Psoas muscle (tissue), 7 donors: ENCODE measurements at regions not wholly inside any gene's neighbourhood (a gene's known extent, or its start where the extent isn't known, plus 50 kb on each side); places are given as distances from the start of the nearest gene placed in this dataset.

Source experiments
- ATAC-seq, 4 donors: fragments of 200-7000 bp; cut with Tn5 transposase; one replicate each; pipeline ENCODE4 v1.9.1; 2020; ENCODE audit warnings: moderate library complexity in 3 of 4, mild to moderate bottlenecking in 2 of 4
- DNase-seq, 2 donors: peaks; one replicate each; pipeline ENCODE4 v3.0.0-alpha.2; 2020
- H3K27ac ChIP-seq: fragments of 200-600 bp; one replicate; pipeline ENCODE4 v1.8.0; 2022
- H3K27me3 ChIP-seq, 3 donors: fragments of 200-600 bp in 1 of 3; one replicate each; pipeline versions ENCODE4 v1.6.1 to v1.8.0; 2013 to 2022; ENCODE audit warnings: low read length in 2 of 3, mild to moderate bottlenecking in 2 of 3, moderate library complexity in 1 of 3; ENCODE audit not compliant: insufficient read depth in 3 of 3
- H3K36me3 ChIP-seq, 2 donors: fragments of 200-600 bp in 1 of 2; one replicate each; pipeline versions ENCODE4 v1.6.1 to v1.8.0; 2013 to 2022; ENCODE audit warnings: low read depth in 1 of 2, mild to moderate bottlenecking in 1 of 2, moderate library complexity in 1 of 2; ENCODE audit not compliant: insufficient read depth in 1 of 2
- H3K4me1 ChIP-seq: fragments of 200-600 bp; one replicate; pipeline ENCODE4 v1.8.0; 2022
- H3K4me3 ChIP-seq: fragments of 200-600 bp; one replicate; pipeline ENCODE4 v1.8.0; 2022; ENCODE audit warnings: mild to moderate bottlenecking
- H3K9me3 ChIP-seq: fragments of 200-600 bp; one replicate; pipeline ENCODE4 v1.8.0; 2022
- CTCF ChIP-seq: fragments of 200-600 bp; IDR thresholded peaks from one replicate; pipeline ENCODE4 v1.8.0; 2022; ENCODE audit warnings: antibody characterized with exemption
- WGBS, 3 donors: extraction: QIAGEN DNeasy Blood & Tissue Kit; methylation state at CpG; one replicate each; pipeline versions ENCODE4 v1.1.6 to v1.1.7; 2013; 5-methylcytosine and 5-hydroxymethylcytosine counted together
- intact Hi-C, 2 donors: fragments of 100-400 bp; cut with DNase I; formaldehyde crosslinking; loops; one replicate each; pipeline versions ENCODE4 v1.11.0 to v1.14.2; 2022
- donor health status: healthy with polysubstance abuse.
- donor health status: DM: no; HTN: no; CAD: no; lungs with moderate emphysema.
- donor health status: Bipolar disorder and iron deficiency.
- donor health status: healthy.
- donor health status: DM: yes; HTN: yes; CAD: no.
- donor health status: DM: no; HTN: no; CAD: no.
- donor health status: DM: yes; HTN: yes; CAD: no.

GRCh38 chr21:39124681-39125251 lies 58.5 kb downstream of the PSMG1 start:
- no peak for DNase-seq
- WGBS, 3 donors, result 51 to 75% (median 60%) methylated on average over 7 of the region's 7 CpGs
- Histone ChIP-seq H3K27me3 (no peaks in the 10 kb centered on the region), H3K4me1 (peaks cover 13% of the 10 kb centered on the region), H3K27ac (peak overlapping the region; percentile 41), H3K4me3 (no peak overlapping the region), H3K36me3 (no peaks in the 10 kb centered on the region), H3K9me3 (peaks cover 9% of the 10 kb centered on the region)
- no peak for ATAC-seq
- TF ChIP-seq CTCF, result no peak
- intact Hi-C loops, result loop anchor here (5.0 to 10.0 kb wide), 4 partner anchors 130 to 317 kb away; partner anchors contain the start of gene ETS2 (in 1 of the 2)

GRCh38 chr21:39123375-39123774 lies 59.9 kb downstream of the PSMG1 start:
- ATAC-seq (no peak), DNase-seq (no peak)
- intact Hi-C loops, result loop anchor here (2.0 to 10.0 kb wide), 6 partner anchors 35 to 317 kb away; partner anchors contain the start of gene ETS2 (in 1 of the 2)
- Histone ChIP-seq H3K4me3 (no peak overlapping the region), H3K4me1 (peaks cover 13% of the 10 kb centered on the region), H3K27ac (no peak overlapping the region), H3K27me3 (no peaks in the 10 kb centered on the region), H3K9me3 (peaks cover 9% of the 10 kb centered on the region), H3K36me3 (no peaks in the 10 kb centered on the region)
- no peak for TF ChIP-seq CTCF

GRCh38 chr21:39121600-39122355 lies 61.5 kb downstream of the PSMG1 start:
- no peak for TF ChIP-seq CTCF
- Histone ChIP-seq H3K4me1 (peaks cover 13% of the 10 kb centered on the region), H3K36me3 (no peaks in the 10 kb centered on the region), H3K9me3 (peaks cover 9% of the 10 kb centered on the region), H3K4me3 (no peak overlapping the region), H3K27ac (peak overlapping the region; percentile 24), H3K27me3 (no peaks in the 10 kb centered on the region)
- peak in 1 of 2 donors; percentile 65 for DNase-seq
- ATAC-seq, result peak; percentile 69 to 91 (median 74)
- whole genome bisulfite sequencing, 3 donors, result 47 to 60% (median 49%) methylated on average over 7 of the region's 7 CpGs
- intact Hi-C loops, result loop anchor here (2.0 to 10.0 kb wide), 6 partner anchors 33 to 315 kb away; partner anchors contain the start of gene ETS2 (in 1 of the 2)

GRCh38 chr21:39120876-39121599 lies 62.2 kb downstream of the PSMG1 start:
- Histone ChIP-seq H3K9me3 (peaks cover 9% of the 10 kb centered on the region), H3K27ac (no peak overlapping the region), H3K36me3 (no peaks in the 10 kb centered on the region), H3K4me1 (peaks cover 11% of the 10 kb centered on the region), H3K27me3 (no peaks in the 10 kb centered on the region), H3K4me3 (no peak overlapping the region)
- TF ChIP-seq CTCF, result no peak
- WGBS, 3 donors, result 69 to 74% (median 72%) methylated on average over 10 of the region's 10 CpGs
- ATAC-seq (peak in 3 of 4 donors; percentile 10 to 54 (median 33)), DNase-seq (no peak)
- intact Hi-C loops, result loop anchor here (5.0 to 10.0 kb wide), 4 partner anchors 126 to 314 kb away; partner anchors contain the start of gene ETS2 (in 1 of the 2)
